ENCODE measurements at regions not wholly inside any gene's neighbourhood (a gene's known extent, or its start where the extent isn't known, plus 50 kb on each side); places are given as distances from the start of the nearest gene placed in this dataset.

DNA sequence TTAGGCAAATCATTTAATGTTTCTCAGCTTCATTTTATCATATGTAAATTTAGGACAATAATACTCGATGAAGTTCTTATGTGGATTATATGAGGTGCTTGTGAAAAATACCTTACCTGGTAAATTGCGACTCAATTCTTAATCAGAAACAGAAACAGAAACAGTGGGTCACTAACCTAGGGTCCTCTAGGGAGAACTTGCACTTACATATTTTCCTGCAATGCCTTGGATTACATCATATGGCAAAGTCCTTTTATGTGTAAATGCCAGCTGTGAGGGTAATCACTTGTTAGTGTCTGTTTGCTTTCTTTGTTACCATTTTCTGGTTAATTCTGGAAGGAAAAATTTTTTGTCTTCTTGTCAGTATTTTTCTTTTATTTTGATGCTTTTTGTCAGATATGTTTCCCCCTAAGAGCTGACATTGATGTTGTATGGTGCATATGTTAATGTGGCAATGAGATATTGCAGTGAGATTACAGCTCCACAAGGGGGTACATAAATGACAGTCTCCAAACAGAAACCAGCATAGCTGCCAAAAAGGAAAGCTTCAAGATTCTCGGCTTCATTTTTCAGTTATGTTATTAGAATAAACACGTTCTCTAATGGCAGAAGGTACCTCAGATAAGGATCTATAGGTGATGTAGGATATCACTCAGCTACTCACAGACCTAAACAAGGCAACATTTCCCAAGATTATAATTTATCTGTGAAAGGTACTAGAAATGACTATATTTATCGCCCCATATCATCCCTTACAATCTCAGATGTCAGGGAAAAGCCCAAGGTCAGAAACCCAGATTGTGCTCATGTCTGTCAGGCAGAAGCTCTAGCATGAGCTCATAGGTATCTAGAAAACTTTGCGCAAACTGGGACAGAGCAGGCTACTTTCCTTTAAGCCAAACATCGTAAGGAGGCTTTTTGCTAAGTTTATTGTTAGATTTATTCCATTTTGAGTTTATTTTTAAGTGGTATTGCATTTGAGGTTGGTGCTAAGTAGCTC is 119.9 kb downstream of the FASLG start:
- TF ChIP-seq, protein P1, sequence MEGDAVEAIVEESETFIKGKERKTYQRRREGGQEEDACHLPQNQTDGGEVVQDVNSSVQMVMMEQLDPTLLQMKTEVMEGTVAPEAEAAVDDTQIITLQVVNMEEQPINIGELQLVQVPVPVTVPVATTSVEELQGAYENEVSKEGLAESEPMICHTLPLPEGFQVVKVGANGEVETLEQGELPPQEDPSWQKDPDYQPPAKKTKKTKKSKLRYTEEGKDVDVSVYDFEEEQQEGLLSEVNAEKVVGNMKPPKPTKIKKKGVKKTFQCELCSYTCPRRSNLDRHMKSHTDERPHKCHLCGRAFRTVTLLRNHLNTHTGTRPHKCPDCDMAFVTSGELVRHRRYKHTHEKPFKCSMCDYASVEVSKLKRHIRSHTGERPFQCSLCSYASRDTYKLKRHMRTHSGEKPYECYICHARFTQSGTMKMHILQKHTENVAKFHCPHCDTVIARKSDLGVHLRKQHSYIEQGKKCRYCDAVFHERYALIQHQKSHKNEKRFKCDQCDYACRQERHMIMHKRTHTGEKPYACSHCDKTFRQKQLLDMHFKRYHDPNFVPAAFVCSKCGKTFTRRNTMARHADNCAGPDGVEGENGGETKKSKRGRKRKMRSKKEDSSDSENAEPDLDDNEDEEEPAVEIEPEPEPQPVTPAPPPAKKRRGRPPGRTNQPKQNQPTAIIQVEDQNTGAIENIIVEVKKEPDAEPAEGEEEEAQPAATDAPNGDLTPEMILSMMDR (IDR thresholded peaks at IDR 0.05), result no peak
- TF ChIP-seq POLR2A (IDR thresholded peaks at IDR 0.05), result no peak
